ENCODE measurements at regions not wholly inside any gene's neighbourhood (a gene's known extent, or its start where the extent isn't known, plus 50 kb on each side); places are given as distances from the start of the nearest gene placed in this dataset.

GRCh38 chr13:22030321-22030720 lies 359.4 kb downstream of the FGF9 start:
- Histone ChIP-seq H3K27ac (ENCODE audit: insufficient read length, low read depth, low read length) (no peak overlapping the region), H4K8ac (replicated peaks; ENCODE audit: insufficient read length, low read depth, low read length) (no peak overlapping the region), H2BK120ac (ENCODE audit: low read depth, low read length, poor library complexity, severe bottlenecking) (no peak overlapping the region), H3K9me3 (ENCODE audit: control insufficient read depth, low read depth, low read length) (no peaks in the 10 kb centered on the region), H3K23ac (ENCODE audit: insufficient read length, low read depth, low read length) (no peak overlapping the region), H3K27me3 (ENCODE audit: insufficient read depth, low read length) (no peaks in the 10 kb centered on the region), H3K79me1 (ENCODE audit: insufficient read depth, low read depth, low read length, poor library complexity, severe bottlenecking) (no peaks in the 10 kb centered on the region), H2AFZ (ENCODE audit: low read length) (no peak overlapping the region), H2BK5ac (ENCODE audit: insufficient read length, low read length) (no peak overlapping the region), H3K23me2 (ENCODE audit: insufficient read length, low read depth, low read length, poor library complexity, severe bottlenecking) (no peaks in the 10 kb centered on the region), H3K18ac (ENCODE audit: insufficient read length, low read depth, low read length) (no peak overlapping the region), H3K4ac (ENCODE audit: low read depth, low read length) (no peak overlapping the region), H3K9ac (ENCODE audit: extremely low read depth, insufficient read length, low read length) (no peak overlapping the region), H4K5ac (ENCODE audit: insufficient read length, low read depth, low read length) (no peak overlapping the region), H3K79me2 (ENCODE audit: insufficient read depth, low read length) (no peaks in the 10 kb centered on the region), H2BK20ac (ENCODE audit: low read depth, low read length, poor library complexity, severe bottlenecking) (no peak overlapping the region), H4K20me1 (ENCODE audit: control insufficient read depth, insufficient read depth, insufficient read length) (no peaks in the 10 kb centered on the region), H2AK5ac (ENCODE audit: insufficient read length, low read length) (no peak overlapping the region), H3K4me2 (ENCODE audit: insufficient read depth, insufficient read length, low read length) (no peak overlapping the region), H4K91ac (ENCODE audit: insufficient read length, low read depth, low read length) (no peak overlapping the region), H3K4me1 (ENCODE audit: insufficient read depth, low read length) (no peaks in the 10 kb centered on the region), H3K14ac (ENCODE audit: insufficient read depth, low read length) (no peak overlapping the region), H2BK15ac (ENCODE audit: low read depth, low read length) (no peak overlapping the region), H3T11ph (ENCODE audit: low read length) (no peak overlapping the region), H2BK12ac (ENCODE audit: insufficient read length, low read depth, low read length) (no peak overlapping the region), H3K56ac (ENCODE audit: insufficient read length, low read depth, low read length) (no peak overlapping the region)
- H3K9me3 Mint-ChIP-seq, result no peaks in the 10 kb centered on the region; a peak in 1 of 5 replicates
- no CpG with 5 or more reads among the region's 6 CpGs for WGBS (ENCODE audit: extremely low coverage, insufficient read length, low lambda C conversion rate)
- no peak overlapping the region; a peak in 1 of 5 replicates for H3K4me3 Mint-ChIP-seq
- H3K4me1 Mint-ChIP-seq, result peaks cover 3 to 7% of the 10 kb centered on the region in 2 experiments
- TF ChIP-seq CTCF (conservative IDR thresholded peaks at IDR 0.05), result no peak
- H3K27me3 Mint-ChIP-seq (ENCODE audit: low read depth), result peaks cover 1% of the 10 kb centered on the region; the same call in 1 of the 2 replicates
- peak overlapping the region in 1 of 3 experiments; percentile 94; a peak in 2 of 7 replicates for H3K27ac Mint-ChIP-seq
- H3K36me3 Mint-ChIP-seq (ENCODE audit: insufficient read depth in 1 of 3, low read depth in 3 of 3), result no peaks in the 10 kb centered on the region
- no peak for DNase-seq
